NCI-H2029 (cell line): ENCODE measurements at regions not wholly inside any gene's neighbourhood (a gene's known extent, or its start where the extent isn't known, plus 50 kb on each side); places are given as distances from the start of the nearest gene placed in this dataset.
"Not testable (repeated sequence)": the region's sequence is repeated elsewhere in the genome, so short reads cannot be mapped to it uniquely, and the experiment has no call there.

ENCODE experiments used
- DNase-seq: peaks from one replicate; lab custom pipeline; 2025; lab: John Stamatoyannopoulos, UW

GRCh38 chr12:30345744-30346471 is 349.8 kb downstream of the IPO8 start:
- no peak for DNase-seq

- no peak for DNase-seq
Measured at GRCh38 chr12:30330565-30330964, 365.1 kb downstream of the IPO8 start.

GRCh38 chr12:30329281-30329680 is 366.4 kb downstream of the IPO8 start:
- no peak for DNase-seq

- no peak for DNase-seq
Measured at GRCh38 chr12:30323008-30323407, 372.7 kb downstream of the IPO8 start.

GRCh38 chr12:30320561-30320960 is 375.1 kb downstream of the IPO8 start:
- no peak for DNase-seq

GRCh38 chr12:30314506-30315100 is 381.1 kb downstream of the IPO8 start:
- DNase-seq: no peak

- no peak for DNase-seq
Measured at GRCh38 chr12:30308010-30308717, 387.5 kb downstream of the IPO8 start.

- no peak for DNase-seq
Measured at GRCh38 chr12:30304528-30304927, 391.1 kb downstream of the IPO8 start.

- DNase-seq: no peak
Measured at GRCh38 chr12:30301291-30301690, 394.4 kb downstream of the IPO8 start.

- DNase-seq: no peak
Measured at GRCh38 chr12:30296486-30296885, 399.2 kb downstream of the IPO8 start.

GRCh38 chr12:30286345-30286926 is 409.2 kb downstream of the IPO8 start:
- peak; percentile 4 for DNase-seq

GRCh38 chr12:30278401-30278800 is 417.3 kb downstream of the IPO8 start:
- DNase-seq: no peak

GRCh38 chr12:30272515-30272914 is 423.2 kb downstream of the IPO8 start:
- DNase-seq: not testable (repeated sequence)

GRCh38 chr12:30269496-30269895 is 426.2 kb downstream of the IPO8 start:
- DNase-seq: no peak

- no peak for DNase-seq
Measured at GRCh38 chr12:30268041-30268440, 427.6 kb downstream of the IPO8 start.

- no peak for DNase-seq
Measured at GRCh38 chr12:30263434-30263833, 432.2 kb downstream of the IPO8 start.

GRCh38 chr12:30257618-30258017 is 438.1 kb downstream of the IPO8 start:
- DNase-seq: no peak

GRCh38 chr12:30251546-30251945 is 444.1 kb downstream of the IPO8 start:
- DNase-seq: no peak

GRCh38 chr12:30243426-30243825 is 452.2 kb downstream of the IPO8 start:
- DNase-seq: no peak

- no peak for DNase-seq
Measured at GRCh38 chr12:30219047-30219446, 435.3 kb upstream of the TMTC1 start.

GRCh38 chr12:30218073-30218472 is 434.3 kb upstream of the TMTC1 start:
- no peak for DNase-seq

- no peak for DNase-seq
Measured at GRCh38 chr12:30213166-30213565, 429.4 kb upstream of the TMTC1 start.

GRCh38 chr12:30211743-30212142 is 428.0 kb upstream of the TMTC1 start:
- DNase-seq: no peak
